OCI-LY1 (cell line): ENCODE measurements at regions not wholly inside any gene's neighbourhood (a gene's known extent, or its start where the extent isn't known, plus 50 kb on each side); places are given as distances from the start of the nearest gene placed in this dataset.

Source experiments
- CTCF ChIP-seq: fragments of 200-600 bp; sonication (generic), shearing (Covaris generic); IDR thresholded peaks from 2 replicates; pipeline ENCODE4 v1.5.1; 2017; ENCODE audit warnings: mild to moderate bottlenecking, antibody characterized with exemption, low read length, moderate library complexity, mixed read lengths
- EZH2 ChIP-seq: fragments of 200-600 bp; sonication (generic), shearing (Covaris generic); IDR thresholded peaks from 2 replicates; pipeline ENCODE4 v1.8.0; 2017; ENCODE audit warnings: borderline replicate concordance, mixed run types, mild to moderate bottlenecking, antibody characterized with exemption, low read length, moderate library complexity, mixed read lengths

GRCh38 chr18:61619783-61620182 lies 273.0 kb downstream of the RNF152 start:
- TF ChIP-seq CTCF, result no peak
- TF ChIP-seq EZH2, result no peak
